Activated T-cell treated with anti-CD3 and anti-CD28 coated beads, Interleukin-2, amount 50 U/mL, for 48 hours (primary cell): ENCODE measurements at regions not wholly inside any gene's neighbourhood (a gene's known extent, or its start where the extent isn't known, plus 50 kb on each side); places are given as distances from the start of the nearest gene placed in this dataset.

Source experiments
- DNase-seq, 2 experiments: peaks; one replicate each; pipeline ENCODE4 v3.0.0-alpha.2; 2020

DNA sequence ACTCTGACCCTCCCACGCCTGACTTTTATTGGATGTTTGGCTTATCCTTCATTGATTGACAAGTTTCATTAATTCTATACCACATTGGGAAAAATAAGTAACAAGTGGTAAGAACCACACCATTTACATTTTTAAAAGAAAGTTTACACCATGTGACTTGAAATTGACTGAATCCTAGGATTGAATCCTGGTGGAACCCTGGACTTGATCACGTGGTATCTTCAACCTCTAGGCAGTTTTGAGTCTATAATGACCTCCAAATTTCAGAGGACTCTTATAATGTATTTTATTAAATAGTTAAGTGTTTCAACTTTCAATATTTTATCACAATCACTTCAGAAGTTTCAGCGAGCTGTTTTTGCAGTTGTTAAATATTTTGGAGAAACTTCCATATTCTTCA lies 172.0 kb downstream of the SLC6A15 start:
- DNase-seq = no peak

GRCh38 chr12:84738481-84738972 lies 174.1 kb downstream of the SLC6A15 start:
- no peak for DNase-seq

- DNase-seq = no peak
Measured at GRCh38 chr12:84732828-84733340, 179.7 kb downstream of the SLC6A15 start.

GRCh38 chr12:84730561-84731162 lies 181.9 kb downstream of the SLC6A15 start:
- no peak for DNase-seq

GRCh38 chr12:84727961-84728360 lies 184.6 kb downstream of the SLC6A15 start:
- no peak for DNase-seq

- DNase-seq = no peak
Measured at GRCh38 chr12:84726780-84727179, 185.8 kb downstream of the SLC6A15 start.

GRCh38 chr12:84723988-84724387 lies 188.6 kb downstream of the SLC6A15 start:
- no peak for DNase-seq

- no peak for DNase-seq
Measured at GRCh38 chr12:84719997-84720396, 192.6 kb downstream of the SLC6A15 start.

DNA sequence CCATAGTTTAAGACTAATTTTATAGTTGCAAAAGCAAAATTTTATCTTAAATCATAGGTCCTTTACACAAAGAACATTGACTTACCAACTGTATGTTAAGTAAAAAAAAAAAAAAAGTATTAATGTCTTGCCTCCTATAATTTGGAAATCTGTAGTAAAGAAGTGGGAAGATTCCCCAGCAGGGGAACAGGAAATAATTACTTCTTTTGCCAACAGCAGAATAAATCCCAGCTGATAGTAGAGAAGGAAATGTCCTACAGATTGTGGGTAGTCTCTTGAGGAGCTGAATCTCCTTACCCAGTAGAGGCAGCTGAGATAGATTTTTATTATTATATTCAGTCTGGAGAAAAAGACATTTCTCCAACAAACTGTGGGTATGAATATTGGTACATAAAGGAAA lies 193.7 kb downstream of the SLC6A15 start:
- DNase-seq = no peak

DNA sequence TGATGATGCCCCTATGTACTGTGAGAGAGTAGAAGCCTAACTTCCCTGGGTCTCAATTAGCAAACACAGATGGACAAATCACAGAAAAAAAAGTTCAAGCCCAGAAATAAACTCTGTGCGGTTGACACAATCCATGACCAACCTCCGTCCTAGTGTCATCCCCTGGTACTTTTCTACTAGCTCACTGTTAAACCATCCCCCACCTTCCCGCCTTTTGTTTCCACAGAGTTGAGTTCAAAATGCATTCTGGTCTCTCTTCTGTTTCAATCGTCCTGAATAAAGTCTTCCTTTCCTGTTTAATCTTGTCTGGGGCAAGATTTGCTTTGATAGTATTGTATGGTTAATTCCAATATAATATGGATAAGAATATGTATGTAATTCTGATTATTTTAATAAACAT lies 199.9 kb downstream of the SLC6A15 start:
- no peak for DNase-seq

DNA sequence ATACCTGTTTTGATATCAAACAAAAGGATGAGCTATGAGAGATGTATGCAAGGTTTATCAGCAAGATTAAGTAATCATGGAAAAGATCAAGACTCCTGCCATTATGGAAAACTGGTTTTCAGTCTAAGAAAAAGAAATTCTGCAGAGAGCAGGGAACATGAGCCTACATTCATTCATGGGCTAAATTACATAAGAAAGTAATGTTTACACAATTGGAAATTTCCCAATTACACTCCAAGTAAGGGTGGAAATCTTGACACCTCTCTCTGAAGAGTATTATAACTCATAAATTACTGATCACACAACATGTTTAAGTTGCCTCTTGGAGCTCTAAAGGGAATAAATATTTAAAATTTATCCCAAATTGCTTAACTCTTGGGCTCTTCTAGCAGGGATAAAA lies 206.2 kb downstream of the SLC6A15 start:
- DNase-seq = no peak

GRCh38 chr12:84704856-84705255 lies 207.7 kb downstream of the SLC6A15 start:
- DNase-seq = no peak

DNA sequence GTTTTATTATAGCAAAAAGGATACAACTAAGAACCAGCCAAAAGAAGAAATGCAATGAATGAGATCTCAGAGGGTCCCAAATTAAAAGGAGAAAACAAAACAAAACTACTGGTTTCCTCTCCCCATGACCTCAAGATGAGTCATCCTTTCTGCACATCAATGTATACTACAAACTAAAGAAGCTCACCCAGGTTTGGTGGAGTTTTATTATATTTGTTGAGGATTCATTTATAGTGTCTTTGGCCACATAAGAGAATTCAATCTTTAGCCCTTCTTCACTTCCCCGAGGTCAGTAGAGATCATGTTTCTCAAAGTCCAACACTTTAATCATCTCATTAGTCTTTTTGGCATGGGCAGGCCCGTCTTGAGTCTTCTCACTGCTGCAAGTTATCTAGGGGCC lies 210.6 kb downstream of the SLC6A15 start:
- no peak for DNase-seq

GRCh38 chr12:84701041-84701440 lies 211.6 kb downstream of the SLC6A15 start:
- no peak for DNase-seq

DNA sequence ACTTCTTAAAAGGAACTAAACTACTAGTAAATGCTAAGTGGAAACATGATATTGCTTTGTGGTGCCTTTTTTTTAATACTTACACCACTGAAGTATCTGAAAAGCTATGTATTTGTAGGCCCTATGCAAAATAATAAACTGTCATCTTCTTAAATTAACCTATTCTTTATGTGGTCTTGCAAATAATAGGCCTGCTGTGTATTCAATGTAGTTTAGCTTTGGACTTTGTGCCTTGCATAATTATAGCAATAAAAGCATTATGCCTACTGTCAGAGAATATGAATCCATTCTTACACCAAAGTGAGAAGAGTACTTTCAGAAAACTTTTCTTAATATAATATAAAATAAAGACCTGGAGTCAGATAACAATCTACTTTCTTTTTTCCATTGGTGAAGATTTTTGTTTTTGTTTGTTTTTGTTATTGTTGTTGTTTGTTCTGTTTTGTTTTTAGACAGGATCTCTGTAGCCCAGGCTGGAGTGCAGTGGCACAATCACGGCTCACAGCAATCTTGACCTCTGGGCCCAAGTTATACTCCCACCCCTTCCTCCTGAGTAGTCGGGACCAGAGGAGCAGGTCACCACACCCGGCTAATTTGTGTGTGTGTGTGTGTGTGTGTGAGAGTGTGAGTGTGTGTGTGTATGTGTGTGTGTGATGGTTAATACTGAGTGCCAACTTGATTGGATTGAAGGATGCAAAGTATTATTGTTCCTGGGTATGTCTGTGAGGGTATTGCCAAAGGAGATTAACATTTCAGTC lies 213.8 kb downstream of the SLC6A15 start:
- DNase-seq = no peak

- no peak for DNase-seq
Measured at GRCh38 chr12:84696908-84697540, 215.6 kb downstream of the SLC6A15 start.

DNA sequence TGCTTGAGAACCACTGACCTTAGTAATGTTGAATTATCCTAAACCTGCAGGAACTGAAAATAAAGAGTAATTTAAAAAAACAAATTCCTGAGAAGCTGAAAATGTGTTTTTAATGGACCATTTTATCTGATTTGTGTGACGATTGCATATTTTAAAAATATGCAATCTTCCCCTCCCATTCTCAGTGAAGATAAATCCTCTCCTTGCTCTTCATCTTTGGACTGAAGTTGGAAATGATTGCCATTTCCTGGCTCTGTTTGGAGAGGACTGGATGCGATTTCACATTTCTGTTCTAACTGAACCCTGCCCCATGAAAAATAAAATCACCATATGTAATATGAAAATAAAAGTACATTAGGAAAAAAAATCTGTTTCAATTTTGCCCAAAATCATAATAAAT lies 216.3 kb downstream of the SLC6A15 start:
- no peak for DNase-seq

GRCh38 chr12:84694116-84694515 lies 218.5 kb downstream of the SLC6A15 start:
- DNase-seq = no peak

DNA sequence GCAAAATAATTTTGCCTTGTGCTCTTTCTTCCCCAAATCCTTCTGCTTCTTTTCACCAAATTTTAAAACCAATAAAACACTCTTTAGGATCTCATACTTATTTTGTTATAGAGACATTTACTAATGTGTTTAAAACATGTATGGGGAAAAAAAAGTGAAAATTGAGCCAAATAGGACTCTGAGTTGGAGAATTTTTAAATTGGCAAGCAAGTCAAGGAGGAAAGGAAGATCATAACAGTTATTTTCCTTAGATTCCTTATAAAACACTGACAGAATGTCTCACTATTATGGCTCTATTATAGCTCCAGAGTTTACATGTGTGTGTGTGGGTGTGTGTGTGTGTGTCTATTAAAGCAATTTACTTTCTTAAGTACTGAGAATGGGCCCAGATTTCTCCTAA lies 220.5 kb downstream of the SLC6A15 start:
- no peak for DNase-seq

DNA sequence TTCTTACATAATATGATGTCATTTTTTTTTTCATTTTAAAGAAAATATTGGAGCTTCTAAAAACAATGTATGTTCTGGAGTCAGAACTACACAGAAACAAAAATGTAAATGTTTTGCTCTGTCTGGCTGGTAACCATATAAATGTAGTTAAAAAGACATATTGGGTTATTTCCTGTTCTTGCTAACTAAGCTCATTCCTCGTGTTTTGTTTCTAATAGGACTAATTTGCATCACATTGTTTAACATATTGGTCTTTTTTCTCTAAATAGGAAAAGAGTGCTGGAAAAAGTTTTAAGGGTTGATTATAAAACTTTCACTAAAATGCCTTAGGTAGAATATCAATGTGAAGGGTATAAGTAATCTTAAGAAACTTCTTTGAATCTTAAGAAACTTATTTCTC lies 221.3 kb downstream of the SLC6A15 start:
- DNase-seq = no peak

GRCh38 chr12:84689638-84690037 lies 223.0 kb downstream of the SLC6A15 start:
- no peak for DNase-seq

GRCh38 chr12:84685379-84685778 lies 227.2 kb downstream of the SLC6A15 start:
- no peak for DNase-seq

DNA sequence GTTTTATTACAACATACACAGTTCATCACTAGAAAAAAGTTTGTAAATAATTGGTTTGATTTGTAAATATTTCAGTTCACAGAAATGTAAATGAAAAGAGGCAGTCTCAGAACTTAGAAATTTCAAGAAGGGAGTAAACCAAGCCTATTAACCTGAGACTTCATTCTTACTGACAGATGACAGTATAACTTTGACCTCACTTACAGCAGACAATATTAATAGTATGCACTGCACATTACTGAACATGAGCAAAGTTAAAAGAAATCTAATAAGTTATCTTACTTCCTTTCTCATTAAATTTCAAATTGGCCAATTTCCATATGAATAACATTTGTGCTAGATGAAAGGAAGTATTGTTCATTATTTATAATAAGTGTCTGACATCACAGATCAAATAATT lies 235.8 kb downstream of the SLC6A15 start:
- DNase-seq = no peak

GRCh38 chr12:84661786-84662185 lies 250.8 kb downstream of the SLC6A15 start:
- no peak for DNase-seq
